Naive thymus-derived CD4-positive, alpha-beta T cell (primary cell): ENCODE measurements at regions not wholly inside any gene's neighbourhood (a gene's known extent, or its start where the extent isn't known, plus 50 kb on each side); places are given as distances from the start of the nearest gene placed in this dataset.

Source experiments
- ATAC-seq: fragments of 150-1000 bp; cut with Tn5 transposase; 2 replicates; pipeline ENCODE4 v1.10.0; 2021; ENCODE audit warnings: mild to moderate bottlenecking, moderate library complexity
- CTCF ChIA-PET: fragments of 350-600 bp; sonication (Branson Sonifier 250); formaldehyde crosslinking; loops from one replicate; lab custom pipeline; 2021; ENCODE audit warnings: antibody characterized with exemption; lab: Charles Lee
- POLR2A ChIA-PET: fragments of 350-600 bp; sonication (Branson Sonifier 250); formaldehyde crosslinking; loops from one replicate; lab custom pipeline; 2021; ENCODE audit warnings: antibody characterized with exemption, inconsistent platforms; lab: Charles Lee
- DNase-seq, 9 donors: peaks; one replicate each; pipeline versions ENCODE4 v3.0.0 to v3.0.0-alpha.2; 2020 to 2022; ENCODE audit warnings: mixed read lengths in 1 of 9
- H3K27ac ChIP-seq: one replicate; pipeline ENCODE4 v1.7.0; 2013; ENCODE audit warnings: mild to moderate bottlenecking, low read depth, low read length, moderate library complexity
- H3K27me3 ChIP-seq, 2 donors: one replicate each; pipeline ENCODE4 v1.7.0; 2013; ENCODE audit warnings: low read length in 2 of 2, mild to moderate bottlenecking in 2 of 2, moderate library complexity in 2 of 2; ENCODE audit not compliant: control insufficient read depth in 2 of 2, insufficient read depth in 2 of 2
- H3K36me3 ChIP-seq, 3 experiments: 1 replicate in 2 of 3; 2 replicates in 1 of 3; pipeline ENCODE4 v1.7.0; 2013; ENCODE audit warnings: low read length in 3 of 3, mild to moderate bottlenecking in 3 of 3, moderate library complexity in 1 of 3; ENCODE audit not compliant: insufficient read depth in 3 of 3, control insufficient read depth in 2 of 3
- H3K4me1 ChIP-seq, 2 donors: one replicate each; pipeline ENCODE4 v1.7.0; 2013; ENCODE audit warnings: low read length in 2 of 2, mild to moderate bottlenecking in 2 of 2, moderate library complexity in 1 of 2; ENCODE audit not compliant: control insufficient read depth in 2 of 2, insufficient read depth in 2 of 2
- H3K4me3 ChIP-seq: 2 replicates; pipeline ENCODE4 v1.7.0; 2013; ENCODE audit warnings: mild to moderate bottlenecking, low read length
- H3K9me3 ChIP-seq, 3 experiments: 1 replicate in 2 of 3; 2 replicates in 1 of 3; pipeline ENCODE4 v1.7.0; 2013; ENCODE audit warnings: low read length in 3 of 3; ENCODE audit not compliant: control insufficient read depth in 2 of 3
- H3K27ac Mint-ChIP-seq, 9 donors: one replicate each; pipeline ENCODE4 v1.8.0; 2020 to 2022; ENCODE audit warnings: mixed read lengths in 9 of 9, mild to moderate bottlenecking in 8 of 9, moderate library complexity in 5 of 9, inconsistent platforms in 2 of 9
- H3K27me3 Mint-ChIP-seq, 5 donors: one replicate each; pipeline ENCODE4 v1.8.0; 2021 to 2022; ENCODE audit warnings: mixed read lengths in 5 of 5, mild to moderate bottlenecking in 1 of 5
- H3K36me3 Mint-ChIP-seq, 5 donors: one replicate each; pipeline ENCODE4 v1.8.0; 2020 to 2022; ENCODE audit warnings: mixed read lengths in 5 of 5, mild to moderate bottlenecking in 3 of 5, inconsistent platforms in 1 of 5
- H3K4me1 Mint-ChIP-seq, 7 donors: one replicate each; pipeline ENCODE4 v1.8.0; 2020 to 2022; ENCODE audit warnings: mixed read lengths in 7 of 7, mild to moderate bottlenecking in 3 of 7, inconsistent platforms in 1 of 7
- H3K4me3 Mint-ChIP-seq, 10 donors: one replicate each; pipeline ENCODE4 v1.8.0; 2020 to 2022; ENCODE audit warnings: mild to moderate bottlenecking in 10 of 10, mixed read lengths in 10 of 10, moderate library complexity in 6 of 10, inconsistent platforms in 2 of 10
- H3K9me3 Mint-ChIP-seq, 11 donors: one replicate each; pipeline ENCODE4 v1.8.0; 2020 to 2022; ENCODE audit warnings: mixed read lengths in 11 of 11, mild to moderate bottlenecking in 4 of 11, inconsistent platforms in 1 of 11, moderate library complexity in 1 of 11
- intact Hi-C, 2 donors: fragments of 100-400 bp; cut with micrococcal nuclease; formaldehyde crosslinking; loops; one replicate each; pipeline ENCODE4 v1.15.1; 2023

- H3K4me3 Mint-ChIP-seq = no peak overlapping the region
- Histone ChIP-seq H3K4me3 (no peak overlapping the region), H3K36me3 (no peaks in the 10 kb centered on the region), H3K27ac (no peak overlapping the region), H3K27me3 (no peaks in the 10 kb centered on the region), H3K4me1 (no peaks in the 10 kb centered on the region), H3K9me3 (no peaks in the 10 kb centered on the region)
- no peaks in the 10 kb centered on the region for H3K4me1 Mint-ChIP-seq
- H3K27me3 Mint-ChIP-seq = peaks cover 0 to 4% (median 0%) of the 10 kb centered on the region in 5 donors
- POLR2A ChIA-PET = no interaction called here
- DNase-seq = no peak
- H3K9me3 Mint-ChIP-seq = no peaks in the 10 kb centered on the region
- intact Hi-C loops = no loop called here
- ATAC-seq = no peak
- no peak overlapping the region for H3K27ac Mint-ChIP-seq
- CTCF ChIA-PET = no interaction called here
- no peaks in the 10 kb centered on the region for H3K36me3 Mint-ChIP-seq
Observed at GRCh38 chr18:24741965-24742724, 281.7 kb downstream of the HRH4 start.

- POLR2A ChIA-PET = no interaction called here
- H3K27ac ChIP-seq = no peak overlapping the region
- H3K27me3 Mint-ChIP-seq = peaks cover 0 to 23% (median 10%) of the 10 kb centered on the region in 5 donors
Observed at GRCh38 chr18:24754583-24755253, 294.3 kb downstream of the HRH4 start.

GRCh38 chr18:24756385-24756784 is 295.9 kb downstream of the HRH4 start:
- no peak overlapping the region for H3K4me3 ChIP-seq
- Mint-ChIP-seq H3K27ac (no peak overlapping the region), H3K36me3 (no peaks in the 10 kb centered on the region), H3K4me3 (no peak overlapping the region), H3K27me3 (peaks cover 0 to 13% (median 7%) of the 10 kb centered on the region in 5 donors), H3K9me3 (peaks cover 0 to 9% (median 2%) of the 10 kb centered on the region in 11 donors), H3K4me1 (no peaks in the 10 kb centered on the region)
- POLR2A ChIA-PET = interaction anchor here (0.6 kb wide), 1 partner anchor 359 kb away, joined by 6 read pairs; no protein-coding TSS in a partner anchor
- ATAC-seq (no peak), DNase-seq (no peak)
- no peaks in the 10 kb centered on the region for H3K9me3 ChIP-seq
- no peaks in the 10 kb centered on the region for H3K36me3 ChIP-seq
- CTCF ChIA-PET = no interaction called here
- H3K4me1 ChIP-seq = no peaks in the 10 kb centered on the region
- H3K27ac ChIP-seq = no peak overlapping the region
- H3K27me3 ChIP-seq = no peaks in the 10 kb centered on the region
- intact Hi-C loops = no loop called here

More at GRCh38 chr18:24754583-24755253, 294.3 kb downstream of the HRH4 start:
- Histone ChIP-seq H3K4me1 (no peaks in the 10 kb centered on the region), H3K36me3 (no peaks in the 10 kb centered on the region), H3K27me3 (no peaks in the 10 kb centered on the region), H3K9me3 (no peaks in the 10 kb centered on the region), H3K4me3 (no peak overlapping the region)
- H3K27ac Mint-ChIP-seq = no peak overlapping the region
- intact Hi-C loops = no loop called here
- H3K9me3 Mint-ChIP-seq = peaks cover 0 to 3% (median 0%) of the 10 kb centered on the region in 11 donors
- no peak for ATAC-seq
- no peak overlapping the region for H3K4me3 Mint-ChIP-seq
- CTCF ChIA-PET = no interaction called here
- DNase-seq = no peak
- no peaks in the 10 kb centered on the region for H3K4me1 Mint-ChIP-seq
- no peaks in the 10 kb centered on the region for H3K36me3 Mint-ChIP-seq

DNA sequence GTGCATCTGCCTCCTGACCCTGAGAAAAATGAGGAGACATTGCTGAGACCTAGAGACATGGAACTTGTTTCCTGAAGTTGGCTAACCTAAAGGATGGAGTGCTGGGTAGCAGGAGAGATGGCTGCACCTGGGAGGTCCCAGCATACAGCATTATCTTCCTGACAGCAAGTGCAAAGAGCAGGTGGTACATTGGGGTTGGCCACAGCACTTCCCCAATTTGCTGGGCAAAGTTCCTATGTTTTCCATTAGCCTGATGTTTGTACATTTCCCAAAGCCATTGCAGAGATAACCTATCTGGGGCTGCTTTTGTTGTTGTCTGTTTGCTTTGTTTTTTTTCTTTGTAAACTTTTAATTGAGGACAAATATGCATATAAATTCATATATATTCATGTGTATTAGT is 296.7 kb downstream of the HRH4 start:
- H3K9me3 ChIP-seq = no peaks in the 10 kb centered on the region
- ChIA-PET POLR2A (interaction anchor here (0.6 kb wide), 1 partner anchor 358 kb away, joined by 6 read pairs; no protein-coding TSS in a partner anchor), CTCF (no interaction called here)
- H3K36me3 ChIP-seq = no peaks in the 10 kb centered on the region
- Mint-ChIP-seq H3K9me3 (peaks cover 0 to 17% (median 3%) of the 10 kb centered on the region in 11 donors), H3K4me3 (no peak overlapping the region), H3K36me3 (no peaks in the 10 kb centered on the region), H3K27me3 (peaks cover 0 to 12% (median 11%) of the 10 kb centered on the region in 5 donors), H3K4me1 (no peaks in the 10 kb centered on the region), H3K27ac (no peak overlapping the region)
- DNase-seq = no peak
- H3K4me3 ChIP-seq = no peak overlapping the region
- intact Hi-C loops = no loop called here
- no peaks in the 10 kb centered on the region for H3K4me1 ChIP-seq
- ATAC-seq = no peak
- no peaks in the 10 kb centered on the region for H3K27me3 ChIP-seq
- no peak overlapping the region for H3K27ac ChIP-seq

GRCh38 chr18:24761765-24762164 is 301.3 kb downstream of the HRH4 start:
- Histone ChIP-seq H3K4me1 (no peaks in the 10 kb centered on the region), H3K36me3 (no peaks in the 10 kb centered on the region), H3K27ac (no peak overlapping the region), H3K9me3 (no peaks in the 10 kb centered on the region), H3K4me3 (no peak overlapping the region), H3K27me3 (no peaks in the 10 kb centered on the region)
- intact Hi-C loops = no loop called here
- Mint-ChIP-seq H3K4me1 (no peaks in the 10 kb centered on the region), H3K27me3 (peaks cover 0 to 10% (median 4%) of the 10 kb centered on the region in 5 donors), H3K4me3 (no peak overlapping the region), H3K9me3 (peaks cover 0 to 24% (median 7%) of the 10 kb centered on the region in 11 donors), H3K27ac (no peak overlapping the region), H3K36me3 (no peaks in the 10 kb centered on the region)
- no peak for DNase-seq
- ChIA-PET POLR2A (no interaction called here), CTCF (interaction anchor here (0.6 kb wide), 1 partner anchor 1852 kb away, joined by 6 read pairs; no protein-coding TSS in a partner anchor)
- no peak for ATAC-seq

- no peaks in the 10 kb centered on the region for H3K36me3 ChIP-seq
- no peaks in the 10 kb centered on the region for H3K27me3 ChIP-seq
- DNase-seq (no peak), ATAC-seq (no peak)
- Mint-ChIP-seq H3K4me3 (no peak overlapping the region), H3K36me3 (no peaks in the 10 kb centered on the region), H3K4me1 (no peaks in the 10 kb centered on the region), H3K27ac (no peak overlapping the region), H3K9me3 (peaks cover 0 to 24% (median 8%) of the 10 kb centered on the region in 11 donors), H3K27me3 (peaks cover 0 to 14% (median 8%) of the 10 kb centered on the region in 5 donors)
- no peak overlapping the region for H3K27ac ChIP-seq
- H3K9me3 ChIP-seq = no peaks in the 10 kb centered on the region
- intact Hi-C loops = no loop called here
- H3K4me3 ChIP-seq = no peak overlapping the region
- POLR2A ChIA-PET = no interaction called here
- no peaks in the 10 kb centered on the region for H3K4me1 ChIP-seq
- CTCF ChIA-PET = no interaction called here
Observed at GRCh38 chr18:24762511-24762910, 302.1 kb downstream of the HRH4 start.
